GM19351 (cell line): ENCODE measurements at regions not wholly inside any gene's neighbourhood (a gene's known extent, or its start where the extent isn't known, plus 50 kb on each side); places are given as distances from the start of the nearest gene placed in this dataset.

ENCODE experiments used
- ATAC-seq: cut with Tn5 transposase; IDR thresholded peaks from one replicate; pipeline ENCODE4 v1.9.1; 2021; ENCODE audit warnings: mild to moderate bottlenecking, moderate library complexity; ENCODE audit not compliant: unreplicated experiment

GRCh38 chr6:50214937-50215336, 165.2 kb upstream of the DEFB112 start:
- no peak for ATAC-seq

- ATAC-seq, result no peak
Measured at GRCh38 chr6:50217841-50218240, 168.1 kb upstream of the DEFB112 start.

GRCh38 chr6:50236164-50236563, 186.4 kb upstream of the DEFB112 start:
- no peak for ATAC-seq

GRCh38 chr6:50239853-50240252, 190.1 kb upstream of the DEFB112 start:
- ATAC-seq, result no peak

GRCh38 chr6:50240986-50241385, 191.3 kb upstream of the DEFB112 start:
- ATAC-seq, result no peak

- ATAC-seq, result no peak
Measured at GRCh38 chr6:50249493-50249892, 199.8 kb upstream of the DEFB112 start.

GRCh38 chr6:50257322-50257721, 207.6 kb upstream of the DEFB112 start:
- no peak for ATAC-seq

GRCh38 chr6:50259903-50260302, 210.2 kb upstream of the DEFB112 start:
- no peak for ATAC-seq

- no peak for ATAC-seq
Measured at GRCh38 chr6:50264995-50265571, 215.4 kb upstream of the DEFB112 start.

- ATAC-seq, result no peak
Measured at GRCh38 chr6:50270415-50270814, 220.7 kb upstream of the DEFB112 start.

GRCh38 chr6:50271266-50271665, 221.5 kb upstream of the DEFB112 start:
- no peak for ATAC-seq

GRCh38 chr6:50271817-50272216, 222.1 kb upstream of the DEFB112 start:
- ATAC-seq, result no peak

- ATAC-seq, result no peak
Measured at GRCh38 chr6:50272611-50273010, 222.9 kb upstream of the DEFB112 start.

GRCh38 chr6:50276771-50277261, 227.1 kb upstream of the DEFB112 start:
- ATAC-seq, result no peak

GRCh38 chr6:50277774-50278173, 228.0 kb upstream of the DEFB112 start:
- ATAC-seq, result no peak

- ATAC-seq, result no peak
Measured at GRCh38 chr6:50278663-50279062, 228.9 kb upstream of the DEFB112 start.

- ATAC-seq, result no peak
Measured at GRCh38 chr6:50285735-50286134, 236.0 kb upstream of the DEFB112 start.

- no peak for ATAC-seq
Measured at GRCh38 chr6:50288241-50288640, 238.5 kb upstream of the DEFB112 start.

GRCh38 chr6:50288881-50289280, 239.2 kb upstream of the DEFB112 start:
- no peak for ATAC-seq

- no peak for ATAC-seq
Measured at GRCh38 chr6:50289366-50289765, 239.6 kb upstream of the DEFB112 start.

- ATAC-seq, result no peak
Measured at GRCh38 chr6:50301307-50301706, 251.6 kb upstream of the DEFB112 start.

GRCh38 chr6:50305660-50306059, 255.9 kb upstream of the DEFB112 start:
- ATAC-seq, result no peak

- no peak for ATAC-seq
Measured at GRCh38 chr6:50318536-50318935, 268.8 kb upstream of the DEFB112 start.
